ENCODE measurements at regions not wholly inside any gene's neighbourhood (a gene's known extent, or its start where the extent isn't known, plus 50 kb on each side); places are given as distances from the start of the nearest gene placed in this dataset.

DNA sequence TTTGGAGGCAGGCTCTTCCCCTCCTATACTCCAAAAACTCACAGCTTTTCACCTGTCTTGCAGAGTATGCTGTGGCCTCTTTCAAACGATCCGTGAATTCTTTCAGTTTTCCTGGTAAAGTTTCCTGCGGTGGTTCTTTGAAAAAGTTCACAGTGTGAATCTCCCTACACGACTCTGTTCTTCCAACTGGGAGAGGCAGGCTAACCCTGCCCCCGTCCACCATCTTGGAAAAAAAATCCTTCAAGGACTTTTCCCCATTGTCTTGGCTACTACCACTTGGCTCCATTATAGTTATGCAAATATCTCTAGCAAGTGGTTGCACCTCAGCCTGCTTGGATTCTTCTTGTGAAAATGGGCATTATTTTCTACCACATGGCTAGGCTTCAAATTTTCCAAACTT lies 382.6 kb downstream of the AGTPBP1 start:
- no peak for TF ChIP-seq CTCF (IDR thresholded peaks at IDR 0.05)
- no peaks in the 10 kb centered on the region for H3K9me3 ChIP-seq
- no peak overlapping the region for H3K4me3 ChIP-seq
- no peaks in the 10 kb centered on the region for H3K36me3 ChIP-seq
- no peak overlapping the region for H3K27ac ChIP-seq
- H3K27me3 ChIP-seq = no peaks in the 10 kb centered on the region
- intact Hi-C loops (cut with DNase I; ENCODE audit: low total_unique reads) = no loop called here
- DNase-seq = no peak
- no peaks in the 10 kb centered on the region for H3K4me1 ChIP-seq

- intact Hi-C loops (cut with DNase I; ENCODE audit: low total_unique reads) = no loop called here
- DNase-seq = no peak
- Histone ChIP-seq H3K27ac (no peak overlapping the region), H3K36me3 (no peaks in the 10 kb centered on the region), H3K27me3 (no peaks in the 10 kb centered on the region), H3K9me3 (no peaks in the 10 kb centered on the region), H3K4me1 (no peaks in the 10 kb centered on the region), H3K4me3 (no peak overlapping the region)
- no peak for TF ChIP-seq CTCF (IDR thresholded peaks at IDR 0.05)
These were observed 392.7 kb downstream of the AGTPBP1 start for GRCh38 chr9:85349046-85349445.

GRCh38 chr9:85347541-85347940 lies 394.2 kb downstream of the AGTPBP1 start:
- intact Hi-C loops (cut with DNase I; ENCODE audit: low total_unique reads) = no loop called here
- no peak for TF ChIP-seq CTCF (IDR thresholded peaks at IDR 0.05)
- Histone ChIP-seq H3K9me3 (no peaks in the 10 kb centered on the region), H3K27me3 (no peaks in the 10 kb centered on the region), H3K4me1 (no peaks in the 10 kb centered on the region), H3K27ac (no peak overlapping the region), H3K4me3 (no peak overlapping the region), H3K36me3 (no peaks in the 10 kb centered on the region)
- DNase-seq = no peak

DNA sequence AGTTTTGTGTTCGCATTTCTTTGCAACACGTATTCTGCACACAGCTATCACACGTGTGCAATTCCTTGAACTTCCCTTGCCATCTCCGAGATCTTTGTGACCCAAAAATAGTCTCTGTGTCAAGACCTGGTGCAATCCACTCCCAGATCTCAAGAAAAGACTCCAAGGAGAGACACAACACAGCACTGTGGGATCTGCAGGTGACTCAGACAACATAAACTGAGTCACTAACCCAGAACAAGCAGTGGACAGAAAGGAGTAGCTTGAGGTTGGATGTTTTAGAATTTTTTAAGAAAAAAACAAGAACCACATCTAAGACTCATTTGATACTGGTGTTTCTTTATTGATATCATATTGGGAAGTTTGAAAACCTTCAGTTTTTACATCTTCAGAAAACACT lies 396.9 kb downstream of the AGTPBP1 start:
- Histone ChIP-seq H3K36me3 (no peaks in the 10 kb centered on the region), H3K4me3 (no peak overlapping the region), H3K27me3 (no peaks in the 10 kb centered on the region), H3K9me3 (no peaks in the 10 kb centered on the region), H3K4me1 (no peaks in the 10 kb centered on the region), H3K27ac (no peak overlapping the region)
- intact Hi-C loops (cut with DNase I; ENCODE audit: low total_unique reads) = no loop called here
- TF ChIP-seq CTCF (IDR thresholded peaks at IDR 0.05) = no peak
- DNase-seq = no peak

- no peaks in the 10 kb centered on the region for H3K9me3 ChIP-seq
- no peak for DNase-seq
- H3K4me3 ChIP-seq = no peak overlapping the region
- TF ChIP-seq CTCF (IDR thresholded peaks at IDR 0.05) = no peak
- H3K27ac ChIP-seq = no peak overlapping the region
- H3K4me1 ChIP-seq = no peaks in the 10 kb centered on the region
- H3K36me3 ChIP-seq = no peaks in the 10 kb centered on the region
- no peaks in the 10 kb centered on the region for H3K27me3 ChIP-seq
- intact Hi-C loops (cut with DNase I; ENCODE audit: low total_unique reads) = no loop called here
These were observed 402.4 kb downstream of the AGTPBP1 start for GRCh38 chr9:85339338-85339737.

- TF ChIP-seq CTCF (IDR thresholded peaks at IDR 0.05) = no peak
- Histone ChIP-seq H3K36me3 (no peaks in the 10 kb centered on the region), H3K4me1 (no peaks in the 10 kb centered on the region), H3K27ac (no peak overlapping the region), H3K4me3 (no peak overlapping the region), H3K27me3 (no peaks in the 10 kb centered on the region), H3K9me3 (no peaks in the 10 kb centered on the region)
- intact Hi-C loops (cut with DNase I; ENCODE audit: low total_unique reads) = no loop called here
- DNase-seq = no peak
These were observed 407.5 kb downstream of the AGTPBP1 start for GRCh38 chr9:85334228-85334627.
